HEK293T (cell line): ENCODE measurements at regions not wholly inside any gene's neighbourhood (a gene's known extent, or its start where the extent isn't known, plus 50 kb on each side); places are given as distances from the start of the nearest gene placed in this dataset.

Experiments used
- CTCF ChIA-PET: fragments of 350-600 bp; formaldehyde crosslinking; extraction: SDS; loops from one replicate; lab custom pipeline; 2021; ENCODE audit warnings: antibody characterized with exemption, inconsistent platforms; lab: Yijun Ruan, JAX
- POLR2A ChIA-PET: fragments of 350-600 bp; formaldehyde crosslinking; extraction: SDS; loops from one replicate; lab custom pipeline; 2020; ENCODE audit warnings: antibody characterized with exemption, inconsistent platforms; lab: Yijun Ruan, JAX
- DNase-seq: peaks from one replicate; pipeline ENCODE4 v3.0.0; 2012; ENCODE audit warnings: mixed read lengths; ENCODE audit errors: extremely low spot score
- ARNT ChIP-seq: fragments of 450-650 bp; IDR thresholded peaks from 2 replicates; pipeline ENCODE4 v1.6.1; 2017; ENCODE audit warnings: mild to moderate bottlenecking
- BHLHE40 ChIP-seq: fragments of 450-650 bp; IDR thresholded peaks from 2 replicates; pipeline ENCODE4 v1.6.1; 2016; ENCODE audit warnings: mild to moderate bottlenecking, moderate library complexity, borderline replicate concordance
- CTBP1 ChIP-seq: fragments of 450-650 bp; IDR thresholded peaks from 2 replicates; pipeline ENCODE4 v1.6.1; 2016; ENCODE audit warnings: borderline replicate concordance
- ELF4 ChIP-seq: fragments of 450-650 bp; IDR thresholded peaks from 2 replicates; pipeline ENCODE4 v1.6.1; 2017; ENCODE audit warnings: antibody characterized with exemption
- FOXA1 ChIP-seq: fragments of 450-650 bp; IDR thresholded peaks from 2 replicates; pipeline ENCODE4 v1.6.1; 2016; ENCODE audit warnings: mild to moderate bottlenecking
- FOXK2 ChIP-seq: fragments of 450-650 bp; IDR thresholded peaks from 2 replicates; pipeline ENCODE4 v1.6.1; 2016; ENCODE audit warnings: mild to moderate bottlenecking
- FOXM1 ChIP-seq: fragments of 450-650 bp; IDR thresholded peaks from 2 replicates; pipeline ENCODE4 v1.6.1; 2017; ENCODE audit warnings: mild to moderate bottlenecking, borderline replicate concordance
- HDGF ChIP-seq: fragments of 450-650 bp; IDR thresholded peaks from 2 replicates; pipeline ENCODE4 v1.6.1; 2017; ENCODE audit warnings: antibody characterized with exemption, borderline replicate concordance
- L3MBTL2 ChIP-seq: fragments of 450-650 bp; conservative IDR thresholded peaks from 2 replicates; pipeline ENCODE4 v1.6.1; 2016; ENCODE audit warnings: mild to moderate bottlenecking
- LEF1 ChIP-seq: fragments of 450-650 bp; IDR thresholded peaks from 2 replicates; pipeline ENCODE4 v1.6.1; 2017; ENCODE audit warnings: mild to moderate bottlenecking, borderline replicate concordance
- NFRKB ChIP-seq: fragments of 450-650 bp; IDR thresholded peaks from 2 replicates; pipeline ENCODE4 v1.6.1; 2016; ENCODE audit warnings: mild to moderate bottlenecking, moderate library complexity
- SP1 ChIP-seq: fragments of 450-650 bp; IDR thresholded peaks from 2 replicates; pipeline ENCODE4 v1.6.1; 2017
- SUZ12 ChIP-seq: fragments of 450-650 bp; IDR thresholded peaks from 2 replicates; pipeline ENCODE4 v1.6.1; 2016; ENCODE audit warnings: mild to moderate bottlenecking
- TARDBP ChIP-seq: fragments of 450-650 bp; IDR thresholded peaks from 2 replicates; pipeline ENCODE4 v1.6.1; 2016
- ZNF384 ChIP-seq: fragments of 450-650 bp; IDR thresholded peaks from 2 replicates; pipeline ENCODE4 v1.6.1; 2016
- TF ChIP-seq, protein P1 (sequence below): fragments of 450-650 bp; IDR thresholded peaks from 2 replicates; pipeline ENCODE4 v1.6.1; 2016

DNA sequence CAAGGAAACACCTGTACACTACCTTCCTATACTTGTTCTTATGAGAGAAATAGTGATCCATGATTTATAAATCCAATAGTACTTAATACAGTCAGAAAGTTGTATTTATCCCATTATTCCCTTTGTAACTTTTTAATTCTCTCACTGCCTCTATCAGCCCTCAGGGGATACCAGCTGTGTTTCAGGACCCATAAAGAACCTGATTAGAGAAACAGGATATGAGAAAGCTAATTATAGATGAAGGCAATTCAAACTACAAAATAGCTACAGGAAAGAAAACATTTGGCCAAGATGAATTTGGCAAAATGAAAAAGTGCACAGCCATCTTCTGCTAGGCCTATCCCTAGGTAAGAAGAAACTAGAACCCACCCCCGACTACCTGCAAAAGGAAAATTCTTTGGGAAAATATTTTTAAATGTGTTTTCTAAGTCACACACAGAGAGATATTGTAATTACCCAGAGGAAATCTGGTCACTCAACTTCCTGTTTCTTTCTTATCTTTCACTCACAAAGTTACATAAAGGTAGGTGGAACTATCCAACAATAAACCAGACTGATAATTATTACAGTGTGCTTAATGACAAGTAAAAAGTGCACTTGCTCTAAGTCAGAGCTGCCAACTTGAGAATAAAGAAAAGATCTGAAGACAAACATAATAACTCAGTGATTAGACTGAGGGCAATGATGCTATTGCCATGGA lies 836.5 kb upstream of the HTR2C start:
- ChIA-PET CTCF (no interaction called here), POLR2A (no interaction called here)
- TF ChIP-seq BHLHE40 (no peak), NFRKB (no peak), ARNT (no peak), ZNF384 (no peak), FOXM1 (no peak), HDGF (no peak), SP1 (no peak), L3MBTL2 (no peak), LEF1 (no peak), CTBP1 (no peak), TARDBP (no peak), ELF4 (no peak), SUZ12 (no peak), FOXK2 (no peak), FOXA1 (no peak)
- TF ChIP-seq, protein P1, sequence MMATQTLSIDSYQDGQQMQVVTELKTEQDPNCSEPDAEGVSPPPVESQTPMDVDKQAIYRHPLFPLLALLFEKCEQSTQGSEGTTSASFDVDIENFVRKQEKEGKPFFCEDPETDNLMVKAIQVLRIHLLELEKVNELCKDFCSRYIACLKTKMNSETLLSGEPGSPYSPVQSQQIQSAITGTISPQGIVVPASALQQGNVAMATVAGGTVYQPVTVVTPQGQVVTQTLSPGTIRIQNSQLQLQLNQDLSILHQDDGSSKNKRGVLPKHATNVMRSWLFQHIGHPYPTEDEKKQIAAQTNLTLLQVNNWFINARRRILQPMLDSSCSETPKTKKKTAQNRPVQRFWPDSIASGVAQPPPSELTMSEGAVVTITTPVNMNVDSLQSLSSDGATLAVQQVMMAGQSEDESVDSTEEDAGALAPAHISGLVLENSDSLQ = no peak
- DNase-seq = no peak

DNA sequence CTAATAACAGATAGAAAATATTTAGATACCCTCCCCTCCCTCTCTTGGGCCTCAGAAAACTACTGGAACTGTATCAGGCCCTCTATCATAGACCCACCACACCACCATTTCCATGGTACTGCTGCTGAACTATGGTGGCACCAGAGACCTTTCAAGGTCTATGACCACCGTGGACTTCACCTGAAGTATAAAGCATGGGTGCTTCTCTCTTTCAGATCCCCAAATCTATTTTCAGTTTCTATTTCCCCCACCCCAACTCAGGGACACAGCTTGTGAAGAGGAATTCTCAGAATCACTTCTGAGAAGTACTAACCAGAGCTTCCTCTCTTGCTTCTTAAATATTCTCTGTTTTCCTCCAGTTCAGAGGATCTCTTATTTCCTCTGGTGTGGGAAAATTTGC lies 840.8 kb upstream of the HTR2C start:
- CTCF ChIA-PET = no interaction called here
- POLR2A ChIA-PET = no interaction called here
- DNase-seq = no peak

DNA sequence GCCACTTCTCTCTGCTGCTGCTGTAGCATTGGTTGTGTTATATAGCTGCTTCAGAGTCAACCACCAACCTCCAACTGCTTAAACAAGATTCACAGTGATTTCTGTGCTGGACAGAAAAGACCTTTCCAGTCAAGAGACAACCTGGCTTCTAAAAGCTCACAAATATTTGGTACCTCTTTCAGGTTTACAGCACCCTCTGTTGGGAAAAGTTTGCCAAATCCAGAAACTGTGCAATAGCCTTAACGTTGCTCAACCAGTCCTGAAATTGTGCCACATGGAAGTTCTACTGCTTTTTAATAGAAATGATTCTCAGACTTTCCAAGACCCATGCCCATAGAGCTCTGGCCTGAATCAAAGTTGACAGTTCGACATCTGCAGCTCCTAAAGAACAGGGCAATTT lies 842.1 kb upstream of the HTR2C start:
- CTCF ChIA-PET = interaction anchor here (0.6 kb wide), 1 partner anchor 835 kb away, joined by 3 read pairs; no protein-coding TSS in a partner anchor
- POLR2A ChIA-PET = no interaction called here
- TF ChIP-seq FOXK2 = no peak
- TF ChIP-seq ZNF384 = no peak
- TF ChIP-seq L3MBTL2 = no peak
- TF ChIP-seq ELF4 = no peak
- TF ChIP-seq CTBP1 = no peak
- no peak for TF ChIP-seq HDGF
- TF ChIP-seq LEF1 = no peak
- TF ChIP-seq FOXA1 = no peak
- TF ChIP-seq BHLHE40 = no peak
- TF ChIP-seq NFRKB = no peak
- TF ChIP-seq FOXM1 = no peak
- TF ChIP-seq SUZ12 = no peak
- TF ChIP-seq SP1 = no peak
- no peak for TF ChIP-seq ARNT
- TF ChIP-seq, protein P1 = no peak
- TF ChIP-seq TARDBP = no peak
- DNase-seq = peak; percentile 28

More for the DNA sequence above, 840.8 kb upstream of the HTR2C start:
- TF ChIP-seq ELF4 (no peak), NFRKB (no peak), FOXM1 (no peak), LEF1 (no peak), L3MBTL2 (no peak), HDGF (no peak), FOXA1 (no peak), FOXK2 (no peak), ARNT (no peak), SUZ12 (no peak), BHLHE40 (no peak), ZNF384 (no peak), SP1 (no peak), TARDBP (no peak)
- TF ChIP-seq, protein P1 = no peak

DNA sequence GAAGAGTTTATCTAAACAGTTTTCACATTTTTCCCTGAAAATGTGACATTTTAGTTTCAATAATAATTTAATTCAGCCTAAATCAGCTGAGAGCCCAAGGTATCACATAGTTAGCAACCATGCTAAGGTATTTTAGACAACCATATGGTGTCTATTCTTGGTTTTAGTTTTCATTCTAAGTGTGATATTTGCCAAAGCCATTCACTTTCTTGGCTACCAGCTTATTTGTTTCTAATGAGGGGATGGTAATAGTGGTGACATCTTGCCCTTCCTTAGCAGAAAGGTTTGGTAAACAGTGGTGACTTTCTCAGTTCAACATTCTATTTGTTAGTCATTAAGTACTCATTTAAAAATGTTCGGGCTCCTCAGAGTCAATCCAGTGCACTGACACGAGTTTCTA lies 854.9 kb upstream of the HTR2C start:
- no peak for DNase-seq
- ChIA-PET CTCF (no interaction called here), POLR2A (no interaction called here)
- no peak for TF ChIP-seq TARDBP
- no peak for TF ChIP-seq LEF1
- TF ChIP-seq ARNT = no peak
- TF ChIP-seq FOXA1 = no peak
- no peak for TF ChIP-seq NFRKB
- TF ChIP-seq FOXK2 = no peak
- TF ChIP-seq BHLHE40 = no peak
- no peak for TF ChIP-seq ZNF384
- TF ChIP-seq FOXM1 = no peak
- no peak for TF ChIP-seq HDGF

DNA sequence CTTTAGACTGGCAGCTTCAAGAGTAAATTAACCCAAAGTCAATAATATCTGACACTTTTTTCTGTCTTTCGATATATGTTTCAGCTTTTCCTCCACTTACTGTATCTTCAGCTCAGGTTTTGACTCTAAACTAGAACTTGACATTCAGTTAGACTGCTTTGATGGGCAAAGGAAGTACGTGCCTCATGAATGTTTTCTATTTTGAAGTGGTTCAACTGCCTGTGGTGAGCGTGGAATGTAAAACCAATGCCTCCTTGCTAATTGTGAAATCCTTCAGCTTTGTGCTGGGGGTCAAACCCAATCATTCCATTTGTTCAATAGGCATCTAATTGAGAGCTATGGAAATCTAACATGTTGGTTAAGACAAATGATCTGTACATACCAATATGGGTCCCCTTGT lies 857.0 kb upstream of the HTR2C start:
- ChIA-PET CTCF (no interaction called here), POLR2A (no interaction called here)
- TF ChIP-seq ZNF384 (no peak), FOXA1 (no peak), CTBP1 (no peak), L3MBTL2 (no peak), FOXK2 (no peak), SP1 (no peak), LEF1 (no peak), FOXM1 (no peak), SUZ12 (no peak), NFRKB (no peak), HDGF (no peak), TARDBP (no peak), ARNT (no peak)
- TF ChIP-seq, protein P1 = no peak
- no peak for DNase-seq
